NCI-H128 (cell line): ENCODE measurements at regions not wholly inside any gene's neighbourhood (a gene's known extent, or its start where the extent isn't known, plus 50 kb on each side); places are given as distances from the start of the nearest gene placed in this dataset.
"Not testable (repeated sequence)": the region's sequence is repeated elsewhere in the genome, so short reads cannot be mapped to it uniquely, and the experiment has no call there.

ENCODE experiments used
- DNase-seq: peaks from one replicate; lab custom pipeline; 2025; ENCODE audit not compliant: unreplicated experiment; lab: John Stamatoyannopoulos, UW

DNA sequence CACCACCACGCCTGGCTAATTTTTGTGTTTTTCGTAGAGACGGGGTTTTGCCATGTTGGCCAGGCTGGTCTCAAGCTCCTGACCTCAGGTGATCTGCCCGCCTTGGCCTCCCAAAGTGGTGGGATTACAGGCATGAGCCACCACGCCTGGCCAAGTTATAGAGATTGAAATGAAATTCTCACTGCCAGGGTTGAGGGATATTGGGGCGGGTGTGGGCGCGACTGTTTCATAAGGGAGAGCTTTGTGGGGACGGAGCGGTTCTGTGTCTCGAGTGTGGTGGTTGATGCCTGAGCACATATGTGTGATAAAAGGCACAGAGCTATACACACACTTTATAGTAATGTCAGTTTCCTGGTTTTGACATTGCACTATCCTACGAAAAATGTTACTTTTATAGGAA, 361.0 kb upstream of the HS6ST1 start:
- not testable (repeated sequence) for DNase-seq

DNA sequence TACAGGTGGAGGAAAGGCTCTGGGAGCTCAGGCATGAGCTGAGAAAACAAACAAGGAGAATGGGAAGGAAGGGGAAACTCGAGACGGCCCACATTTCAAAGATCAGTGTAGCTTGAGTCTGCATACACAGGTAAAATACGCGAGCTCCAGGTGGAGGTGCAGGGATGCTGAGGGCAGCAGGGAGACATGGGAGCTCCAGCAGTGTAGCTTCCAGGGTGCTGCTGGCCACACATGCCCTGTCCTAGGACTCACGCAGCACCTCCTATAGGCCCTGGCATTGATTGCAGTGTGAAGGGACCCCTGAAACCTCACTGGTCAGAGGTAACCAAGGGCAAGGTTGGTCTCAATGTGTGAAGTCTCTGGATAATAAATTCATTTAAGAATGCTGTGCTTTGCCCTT, 362.8 kb upstream of the HS6ST1 start:
- DNase-seq, result no peak

DNA sequence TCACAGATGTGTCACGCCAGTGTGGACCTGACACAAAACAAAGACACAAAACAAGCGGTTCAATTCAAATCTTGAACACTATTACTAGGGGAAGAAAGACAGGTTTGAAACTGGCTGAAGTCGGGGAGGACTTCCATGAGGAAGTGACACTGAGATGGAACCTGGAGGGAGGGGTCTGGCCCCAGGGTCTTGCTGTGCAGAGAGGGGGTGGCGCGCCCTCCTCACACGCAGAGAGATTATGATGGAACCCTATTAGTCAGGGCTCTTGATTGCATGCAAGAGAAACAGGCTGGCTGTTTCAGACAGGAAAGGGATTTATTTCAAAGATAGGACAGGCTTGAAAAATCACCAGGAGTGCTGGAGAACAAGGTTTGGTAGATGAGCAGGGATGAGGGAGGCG, 363.6 kb upstream of the HS6ST1 start:
- no peak for DNase-seq

DNA sequence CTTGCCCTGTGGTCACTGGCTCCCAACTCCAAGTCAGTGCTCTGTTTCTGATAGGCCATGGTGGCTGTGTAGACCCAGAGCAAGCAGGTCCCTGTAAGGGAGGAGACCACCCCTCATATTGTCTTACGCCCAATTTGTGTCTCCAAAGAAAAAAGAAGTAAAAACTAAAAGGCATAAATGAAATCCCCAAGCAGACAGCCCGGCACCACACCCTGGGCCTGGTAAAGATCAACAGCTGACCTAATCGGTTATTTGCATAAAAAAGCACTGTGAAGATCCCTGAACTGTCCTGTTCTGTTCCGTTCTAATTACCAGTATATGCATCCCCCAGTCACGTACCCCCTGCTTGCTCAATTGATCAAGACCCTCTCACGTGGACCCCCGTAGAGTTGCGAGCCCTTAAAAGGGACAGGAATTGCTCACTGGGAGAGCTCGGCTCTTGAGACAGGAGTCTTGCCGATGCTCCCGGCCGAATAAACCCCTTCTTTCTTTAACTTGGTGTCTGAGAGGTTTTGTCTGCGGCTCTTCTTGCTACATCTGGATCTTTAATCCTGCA, 364.1 kb upstream of the HS6ST1 start:
- no peak for DNase-seq

DNA sequence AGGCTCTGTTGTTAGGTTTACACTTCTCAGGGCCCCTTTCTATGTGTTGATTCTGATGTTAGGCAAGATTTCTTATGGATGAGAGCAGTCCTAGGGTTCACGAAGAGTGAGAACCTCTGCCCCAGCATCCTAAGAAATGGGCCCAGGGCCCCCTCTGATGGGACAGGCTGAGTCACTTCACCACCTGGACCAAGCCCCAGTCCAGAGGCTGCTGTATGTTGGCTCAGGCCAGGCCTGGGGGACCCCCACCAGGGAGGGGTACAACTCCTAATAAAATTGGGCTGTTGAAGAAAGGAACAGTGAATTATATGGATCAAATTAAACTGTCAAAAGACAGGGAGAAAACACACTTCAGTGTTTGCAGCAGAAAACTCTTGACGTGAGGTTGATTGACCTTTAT, 365.9 kb upstream of the HS6ST1 start:
- no peak for DNase-seq

DNA sequence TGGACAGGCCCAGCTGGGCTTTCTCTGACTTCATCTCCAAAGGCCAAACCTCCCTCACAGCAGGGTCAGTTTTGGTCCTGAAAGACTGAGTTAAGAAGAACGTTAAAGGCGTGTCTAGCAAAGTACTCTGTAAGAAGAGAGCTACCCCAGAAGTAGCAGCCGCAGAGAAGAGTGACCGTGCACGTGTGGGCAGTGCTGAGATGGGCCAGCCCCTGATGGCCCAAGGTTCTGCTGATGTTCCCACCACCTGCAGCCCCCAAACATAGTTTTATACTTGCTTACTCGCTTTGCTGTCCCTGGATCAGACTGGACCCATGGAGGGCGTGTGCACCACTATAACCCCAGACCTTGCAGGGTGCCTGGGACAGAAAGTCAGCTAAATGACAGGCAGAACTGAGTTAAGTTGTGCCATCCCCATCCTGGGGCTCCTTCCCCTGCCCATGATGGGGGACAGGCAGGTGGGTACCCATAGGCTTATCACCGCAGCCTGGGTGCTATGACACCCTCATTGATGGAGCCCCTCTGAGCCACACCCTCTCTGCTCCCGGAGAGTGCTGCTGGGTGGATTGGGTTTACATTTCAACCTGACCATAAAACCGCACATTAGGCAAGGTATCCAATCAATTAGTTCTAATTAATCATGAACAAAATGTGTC, 367.3 kb upstream of the HS6ST1 start:
- no peak for DNase-seq

DNA sequence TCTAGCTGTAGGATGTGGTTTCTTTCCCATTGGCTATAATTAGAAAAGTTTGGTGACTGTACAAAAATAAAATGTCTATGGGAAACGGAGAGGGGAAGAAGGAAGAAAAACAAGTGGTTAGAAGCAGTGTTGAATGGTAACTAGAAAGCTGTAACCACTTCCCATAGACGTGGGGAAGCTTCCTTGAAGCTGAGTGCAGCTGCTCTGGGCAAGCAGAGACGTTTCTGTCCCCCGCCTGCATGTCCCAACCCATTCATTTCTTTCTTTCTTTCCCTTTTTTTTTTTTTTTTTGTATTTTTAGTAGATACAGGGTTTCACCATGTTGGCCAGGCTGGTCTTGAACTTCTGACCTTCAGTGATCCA, 367.8 kb upstream of the HS6ST1 start:
- no peak for DNase-seq

DNA sequence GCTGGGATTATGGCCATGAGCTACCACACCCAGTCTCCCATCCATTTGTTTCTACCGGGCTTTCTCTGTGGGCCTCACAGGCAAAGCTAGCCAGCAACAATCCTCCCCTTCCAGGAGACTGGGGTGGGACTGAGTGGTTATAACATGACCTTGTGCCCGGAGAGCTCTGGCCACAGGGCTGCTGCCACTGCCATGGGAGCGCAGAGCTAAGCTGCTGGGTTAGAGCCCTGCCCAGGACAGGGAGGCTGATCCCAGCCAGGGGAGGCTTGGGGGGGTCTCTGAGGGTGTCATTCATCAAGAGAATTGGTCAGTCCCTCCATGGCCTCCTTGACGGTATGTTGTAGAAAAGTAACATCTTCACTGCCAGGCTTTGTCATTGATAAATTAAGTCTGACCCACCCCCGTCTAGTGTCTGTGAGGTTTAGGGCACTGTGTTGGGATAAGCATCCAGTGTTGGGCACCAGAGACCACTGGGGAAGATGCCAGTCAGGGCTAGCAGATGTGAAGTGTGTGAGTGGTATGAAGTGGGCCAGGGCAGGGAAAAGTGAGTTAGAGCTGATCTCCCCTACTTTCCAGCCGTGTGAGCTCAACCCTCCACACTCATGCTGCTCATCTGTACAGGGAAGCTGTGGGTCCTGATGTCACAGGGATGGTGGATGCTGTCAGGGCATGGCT, 368.4 kb upstream of the HS6ST1 start:
- no peak for DNase-seq

DNA sequence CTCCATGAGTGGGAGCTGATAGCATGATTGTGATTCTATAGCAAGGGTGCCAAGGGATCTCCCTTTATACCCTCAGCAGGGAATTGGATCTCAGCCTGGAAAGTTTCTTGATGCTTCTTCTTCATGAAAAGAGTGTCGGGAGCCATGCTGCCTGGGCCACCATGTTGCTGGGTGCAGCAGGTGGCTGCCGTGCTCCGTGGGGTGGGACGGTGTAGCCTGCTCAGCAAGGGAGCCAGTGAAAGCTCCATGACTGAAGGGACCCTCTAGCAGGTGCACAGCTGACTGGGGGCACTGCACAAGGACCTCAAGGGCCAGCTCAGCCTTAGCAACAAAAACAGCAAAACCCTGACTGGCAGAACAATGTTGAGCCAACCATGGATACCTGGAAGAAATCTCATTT, 368.9 kb upstream of the HS6ST1 start:
- no peak for DNase-seq

DNA sequence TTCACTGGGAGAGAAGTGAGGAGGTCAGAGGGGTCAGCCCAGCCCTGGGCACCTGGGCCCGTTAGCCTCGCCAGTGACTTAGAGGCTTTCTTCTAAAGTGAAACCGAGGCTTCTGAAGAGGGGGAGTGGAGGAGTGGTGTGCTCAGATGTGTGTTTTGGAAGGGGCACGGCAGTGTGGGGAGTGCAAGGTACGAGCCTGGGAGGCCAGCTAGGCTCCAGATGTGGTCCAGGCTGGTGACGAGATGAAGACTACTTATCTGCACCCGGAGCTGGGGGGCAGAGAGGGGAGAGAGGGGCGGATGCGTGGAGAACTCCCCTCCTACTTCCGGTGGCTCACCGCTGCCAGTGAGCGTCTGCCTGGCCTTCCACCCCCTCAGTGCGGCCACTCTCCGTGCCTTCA, 371.3 kb upstream of the HS6ST1 start:
- DNase-seq, result no peak

DNA sequence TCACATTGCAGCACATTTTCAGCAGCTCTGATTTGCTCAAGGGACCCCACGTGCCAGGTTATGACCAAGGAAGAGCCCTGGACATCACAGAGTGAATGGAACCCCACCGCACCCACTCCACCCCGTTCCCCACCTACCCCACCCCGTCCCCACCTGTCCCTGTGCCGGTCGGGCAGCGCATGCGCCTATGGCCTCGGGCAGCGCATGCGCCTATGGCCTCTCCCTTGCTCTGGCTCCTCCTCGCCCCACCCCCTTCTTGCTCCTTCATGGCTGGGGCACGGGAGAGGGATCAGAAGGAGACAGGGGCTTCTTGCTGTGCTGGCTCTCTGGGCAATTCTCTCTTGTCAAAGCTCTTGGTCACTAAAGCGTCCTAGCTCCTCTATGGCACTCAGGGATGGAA, 371.8 kb upstream of the HS6ST1 start:
- DNase-seq, result no peak

DNA sequence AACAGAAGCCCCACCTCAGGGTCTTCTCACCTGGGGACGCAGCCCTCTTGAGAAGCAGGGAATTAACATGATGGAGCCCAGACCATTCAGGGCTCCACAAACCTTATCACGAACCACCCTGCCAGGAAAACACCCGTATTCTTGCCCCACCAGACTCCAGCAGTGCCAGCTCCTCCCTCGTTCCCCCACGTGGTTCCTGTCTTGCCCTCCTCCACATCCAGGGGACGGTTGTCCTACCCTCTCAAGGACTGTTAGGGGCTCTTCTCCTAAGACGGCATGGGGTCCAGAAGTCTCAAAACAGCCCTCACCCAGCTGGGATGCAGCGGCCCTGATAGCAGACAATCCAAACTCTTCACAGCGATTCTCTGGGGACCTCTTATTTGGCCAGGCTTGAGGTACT, 372.2 kb upstream of the HS6ST1 start:
- no peak for DNase-seq

DNA sequence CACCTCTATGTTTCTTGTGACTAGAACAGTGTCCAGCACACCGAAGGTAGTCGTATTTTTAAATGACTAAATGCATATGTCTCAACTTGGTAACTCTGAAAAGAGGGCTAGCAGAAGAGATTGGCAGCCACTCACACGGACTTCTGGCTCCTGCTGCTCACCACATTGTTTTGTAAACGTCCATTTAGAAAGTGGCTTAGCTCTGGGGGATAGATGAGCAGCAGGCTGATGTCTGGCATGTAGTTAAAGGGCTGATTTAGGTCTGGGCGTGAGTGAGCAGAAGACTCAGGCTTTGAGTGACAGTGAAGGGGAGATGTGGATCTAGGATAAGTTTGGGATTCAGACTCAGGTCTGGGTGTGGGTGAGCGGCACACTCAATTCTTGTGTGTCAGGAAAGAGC, 372.9 kb upstream of the HS6ST1 start:
- no peak for DNase-seq

DNA sequence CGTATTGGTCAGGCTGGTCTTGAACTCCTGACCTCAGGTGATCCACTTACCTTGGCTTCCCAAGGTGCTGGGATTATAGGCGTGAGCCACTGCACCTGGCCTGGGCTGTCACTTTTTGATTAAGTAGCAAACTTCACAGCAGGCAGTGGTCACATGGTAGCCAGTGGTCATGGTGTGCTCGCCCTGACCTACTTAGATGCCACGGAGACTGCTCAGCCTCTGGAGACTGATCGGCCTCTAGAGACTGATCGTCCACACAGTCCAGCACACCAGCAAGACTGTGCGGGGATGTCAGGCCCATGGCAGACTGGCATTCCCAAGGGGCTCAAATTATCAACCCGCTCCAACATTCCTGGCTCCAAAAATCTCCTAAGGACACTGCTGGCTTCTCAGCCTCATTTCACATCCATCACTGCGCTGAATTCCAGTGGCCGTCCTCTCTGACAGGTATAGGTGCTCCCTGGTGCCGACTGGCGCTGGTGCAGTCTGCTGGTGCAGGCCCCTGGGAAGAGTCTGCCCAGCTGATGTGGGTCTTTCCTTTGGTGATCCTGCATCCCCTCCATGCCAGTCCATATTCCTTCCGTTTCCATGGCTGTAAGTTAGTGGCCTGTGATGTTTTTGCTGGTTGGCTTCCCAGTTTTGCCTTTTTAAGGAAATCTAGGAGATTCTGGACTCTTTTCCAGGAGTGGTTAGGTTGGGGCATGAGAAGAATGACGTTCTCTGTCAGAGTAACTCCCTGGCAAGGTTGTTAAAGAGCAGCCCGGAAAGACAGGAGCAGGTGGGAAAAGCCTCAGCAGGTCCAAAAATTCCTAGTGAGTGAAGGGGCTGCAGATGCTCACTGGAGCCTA, 374.5 kb upstream of the HS6ST1 start:
- no peak for DNase-seq

DNA sequence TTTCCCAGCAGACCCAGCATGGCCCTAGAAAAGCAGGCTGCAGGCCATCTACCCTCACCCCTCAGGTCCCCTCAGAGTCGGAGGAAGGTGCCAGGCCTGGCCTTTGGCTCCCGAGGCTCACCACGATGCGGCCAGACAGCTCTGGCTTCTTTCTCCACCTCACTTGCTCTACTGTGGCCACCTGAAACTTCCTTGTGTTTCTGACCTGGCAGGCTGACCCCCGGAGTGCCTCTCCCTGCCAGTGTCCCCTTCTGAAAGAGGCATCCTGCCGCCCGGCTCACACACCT, 375.0 kb upstream of the HS6ST1 start:
- DNase-seq, result no peak

DNA sequence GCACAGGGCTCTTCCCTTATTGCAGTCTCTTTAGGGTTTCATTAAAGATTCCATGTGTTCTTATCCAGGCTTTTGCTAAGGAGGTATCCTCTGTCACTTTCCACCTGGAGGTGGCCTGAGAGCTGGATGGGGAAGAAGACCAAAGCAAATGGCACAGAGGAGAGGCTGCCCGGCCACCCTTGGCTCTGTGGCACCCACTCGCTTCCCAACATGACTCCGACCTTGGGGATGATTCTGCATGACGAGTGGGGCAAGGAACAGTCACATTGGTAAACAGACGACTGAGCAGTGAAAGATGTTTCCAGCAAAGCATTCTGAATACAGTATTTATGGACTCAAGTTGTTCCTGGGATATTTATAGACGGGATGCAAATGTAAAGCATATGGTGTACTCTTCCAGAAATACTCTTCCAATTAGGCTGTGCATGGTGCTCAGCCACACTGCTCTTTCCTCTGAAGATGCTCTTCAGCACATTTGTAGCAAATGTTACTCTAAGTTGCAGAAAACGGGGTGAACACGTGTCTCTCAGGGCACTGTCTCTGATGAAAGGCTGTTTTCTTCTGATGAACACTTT, 377.1 kb upstream of the HS6ST1 start:
- no peak for DNase-seq

DNA sequence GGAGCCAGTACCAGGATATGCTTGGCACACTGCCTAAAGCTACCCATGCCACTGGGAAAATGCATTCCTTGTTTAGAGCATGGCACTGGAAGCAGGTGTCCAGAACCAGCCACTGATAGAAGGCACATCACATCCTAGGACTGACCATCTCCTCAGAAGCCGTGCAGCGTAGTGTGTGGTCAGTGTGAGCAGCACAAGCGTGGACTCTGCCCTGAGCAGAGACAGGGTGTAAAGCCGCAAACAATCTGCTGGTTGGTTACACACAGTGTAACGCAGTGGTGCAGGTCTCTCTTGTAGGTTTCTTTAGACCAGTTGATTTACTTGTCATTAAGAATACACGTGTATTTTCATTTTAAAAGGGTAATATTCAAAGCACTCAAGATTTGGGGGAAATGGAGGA, 377.8 kb upstream of the HS6ST1 start:
- no peak for DNase-seq

DNA sequence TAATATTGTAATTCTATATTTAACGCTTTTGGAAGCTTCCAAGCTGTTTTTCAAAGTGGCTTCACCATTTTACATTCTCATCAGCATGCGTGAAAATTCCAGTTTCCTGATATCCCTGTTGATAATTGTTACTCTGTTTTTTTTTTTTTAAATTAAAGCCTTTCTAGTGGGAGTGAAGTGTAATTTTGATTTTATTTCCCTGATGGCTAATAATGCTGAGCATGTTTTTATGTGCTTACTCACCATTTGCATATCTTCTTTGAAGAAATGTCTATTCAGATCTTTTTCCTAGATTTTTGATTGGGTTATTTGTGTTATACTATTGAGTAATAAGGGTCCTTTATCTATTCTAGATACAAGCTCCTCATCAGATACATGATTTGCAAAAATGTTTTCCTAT, 382.8 kb upstream of the HS6ST1 start:
- DNase-seq, result no peak

DNA sequence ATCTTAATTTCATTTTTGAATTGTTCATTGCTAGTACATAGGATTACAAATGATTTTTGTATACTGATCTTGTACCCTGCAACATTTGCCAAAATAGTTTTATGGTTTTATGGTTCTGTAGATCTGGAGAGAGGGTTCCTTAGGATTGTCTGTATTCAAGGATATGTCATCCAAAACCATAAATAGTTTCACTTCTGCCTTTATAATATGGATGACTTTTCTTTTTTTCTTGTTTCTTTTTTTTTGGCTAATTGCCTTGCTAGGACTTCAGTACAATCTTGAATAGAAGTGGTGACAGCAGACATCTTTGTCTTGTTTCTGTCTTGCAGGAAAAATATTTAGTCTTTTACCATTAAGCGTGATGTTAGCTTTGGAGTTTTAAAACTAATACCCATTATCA, 383.9 kb upstream of the HS6ST1 start:
- no peak for DNase-seq

DNA sequence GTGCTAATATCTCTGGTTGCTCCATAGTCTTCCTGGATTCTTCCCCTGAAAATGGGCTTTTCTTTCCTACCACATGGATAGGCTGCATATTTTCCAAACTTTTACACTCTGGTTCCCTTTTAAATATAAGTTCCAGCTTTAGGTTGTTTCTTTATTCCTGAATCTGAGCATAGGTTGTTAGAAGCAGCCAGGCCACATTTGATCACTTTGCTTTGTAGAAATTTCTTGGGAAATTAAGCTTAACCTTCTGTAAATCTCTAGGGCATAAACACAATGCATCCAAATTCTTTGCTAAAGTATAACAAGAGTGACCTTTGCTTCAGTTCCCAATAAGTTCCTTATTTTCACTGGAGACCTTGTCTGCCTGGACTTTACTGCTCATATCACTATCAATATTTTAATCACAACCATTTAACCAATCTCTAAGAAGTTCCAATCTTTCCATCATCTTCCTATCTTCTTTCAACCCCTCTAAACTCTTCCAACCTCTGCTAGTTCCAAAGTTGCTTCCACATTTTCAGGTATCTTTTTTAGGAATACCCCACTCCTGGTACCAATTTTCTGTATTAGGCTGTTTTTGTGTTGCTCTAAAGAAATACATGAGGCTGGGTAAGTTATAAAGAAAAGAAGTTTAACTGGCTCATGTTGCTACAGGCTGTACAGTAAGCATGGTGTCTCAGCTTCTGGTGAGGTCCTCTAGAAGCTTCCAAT, 389.6 kb upstream of the HS6ST1 start:
- no peak for DNase-seq

DNA sequence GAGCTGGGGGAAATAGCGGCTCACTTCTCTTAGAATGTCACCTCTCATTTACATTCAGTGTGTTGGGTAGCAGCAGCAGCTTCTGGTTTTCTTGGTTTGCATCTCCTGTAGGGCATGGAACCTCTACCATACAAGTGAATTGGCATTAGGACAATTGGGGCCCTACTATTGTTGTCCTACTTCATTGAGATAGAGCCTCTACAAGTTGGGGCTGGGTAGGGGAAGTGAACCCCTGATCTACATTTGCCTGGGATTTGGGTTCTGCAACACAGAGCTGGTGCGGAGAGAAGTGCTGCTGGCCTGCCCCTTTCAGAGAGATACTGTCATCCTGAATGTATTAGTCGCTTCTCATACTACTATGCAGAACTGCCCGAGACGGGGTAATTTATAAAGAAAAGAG, 391.6 kb upstream of the HS6ST1 start:
- DNase-seq, result no peak
